ENCODE measurements at regions not wholly inside any gene's neighbourhood (a gene's known extent, or its start where the extent isn't known, plus 50 kb on each side); places are given as distances from the start of the nearest gene placed in this dataset.

GRCh38 chr2:52831216-52831615 is 936.4 kb upstream of the CHAC2 start (continued):
- no peak for TF ChIP-seq ZNF462 (CRISPR knock-in tag; IDR thresholded peaks at IDR 0.05)
- TF ChIP-seq CREB1 (CRISPR knock-in tag; IDR thresholded peaks at IDR 0.05; ENCODE audit: low read depth) = no peak
- no peak for TF ChIP-seq JUNB (IDR thresholded peaks at IDR 0.05; ENCODE audit: unreplicated experiment)
- TF ChIP-seq ZNF331 (CRISPR knock-in tag; IDR thresholded peaks at IDR 0.05; ENCODE audit: low read depth) = no peak
- TF ChIP-seq POLR2AphosphoS5 (IDR thresholded peaks at IDR 0.05; ENCODE audit: low read depth) = no peak

- H3K27me3 Mint-ChIP-seq (ENCODE audit: insufficient read depth, low read depth, poor library complexity) = peaks cover 2% of the 10 kb centered on the region
- no peak for ATAC-seq
- H3K79me2 ChIP-seq (replicated peaks; ENCODE audit: insufficient read depth) = no peaks in the 10 kb centered on the region
- TF ChIP-seq POLR2AphosphoS5 (IDR thresholded peaks at IDR 0.05; ENCODE audit: low read depth) (no peak), NANOG (IDR thresholded peaks at IDR 0.05; ENCODE audit: borderline replicate concordance) (no peak), CREB1 (CRISPR knock-in tag; IDR thresholded peaks at IDR 0.05; ENCODE audit: low read depth) (no peak), STAT1 (IDR thresholded peaks at IDR 0.05; ENCODE audit: unreplicated experiment) (no peak), EZH2 (IDR thresholded peaks at IDR 0.05; ENCODE audit: low read depth, unreplicated experiment) (no peak), REST (IDR thresholded peaks at IDR 0.05; ENCODE audit: unreplicated experiment) (no peak), CTCF (conservative IDR thresholded peaks at IDR 0.05; ENCODE audit: low read depth in 2 of 2) (no peak), EZH2phosphoT487 (IDR thresholded peaks at IDR 0.05; ENCODE audit: unreplicated experiment) (no peak), ZNF114 (CRISPR knock-in tag; IDR thresholded peaks at IDR 0.05) (no peak), JUNB (IDR thresholded peaks at IDR 0.05; ENCODE audit: unreplicated experiment) (no peak), ETS1 (IDR thresholded peaks at IDR 0.05) (no peak)
Observed at GRCh38 chr2:52828112-52828511, 939.5 kb upstream of the CHAC2 start.

More at GRCh38 chr2:52828112-52828511, 939.5 kb upstream of the CHAC2 start:
- no peaks in the 10 kb centered on the region for H3K27me3 ChIP-seq (ENCODE audit: insufficient read depth)
- H3K36me3 Mint-ChIP-seq (ENCODE audit: low read depth) = no peaks in the 10 kb centered on the region
- no peaks in the 10 kb centered on the region for H4K20me1 ChIP-seq (replicated peaks; ENCODE audit: insufficient read depth)
- H3K27ac ChIP-seq (ENCODE audit: low read depth) = no peak overlapping the region
- no peak overlapping the region for H3K4me3 Mint-ChIP-seq
- no peak overlapping the region for H3K27ac Mint-ChIP-seq
- H2AFZ ChIP-seq = no peak overlapping the region
- no peak overlapping the region for H3K4me2 ChIP-seq
- no peaks in the 10 kb centered on the region for H3K4me1 ChIP-seq (ENCODE audit: insufficient read depth)
- no peaks in the 10 kb centered on the region for H3F3A ChIP-seq (replicated peaks; ENCODE audit: low read depth)
- H3K4me3 ChIP-seq = no peak overlapping the region
- H3K9me3 Mint-ChIP-seq = no peaks in the 10 kb centered on the region
- H3K36me3 ChIP-seq (ENCODE audit: insufficient read depth) = no peaks in the 10 kb centered on the region
- H3K4me1 Mint-ChIP-seq = no peaks in the 10 kb centered on the region
- H3K9me2 ChIP-seq (ENCODE audit: insufficient read depth) = no peaks in the 10 kb centered on the region
- no peak for DNase-seq (ENCODE audit: low spot score)

Data from GM23338 (cell line).